ENCODE measurements at regions not wholly inside any gene's neighbourhood (a gene's known extent, or its start where the extent isn't known, plus 50 kb on each side); places are given as distances from the start of the nearest gene placed in this dataset.

DNA sequence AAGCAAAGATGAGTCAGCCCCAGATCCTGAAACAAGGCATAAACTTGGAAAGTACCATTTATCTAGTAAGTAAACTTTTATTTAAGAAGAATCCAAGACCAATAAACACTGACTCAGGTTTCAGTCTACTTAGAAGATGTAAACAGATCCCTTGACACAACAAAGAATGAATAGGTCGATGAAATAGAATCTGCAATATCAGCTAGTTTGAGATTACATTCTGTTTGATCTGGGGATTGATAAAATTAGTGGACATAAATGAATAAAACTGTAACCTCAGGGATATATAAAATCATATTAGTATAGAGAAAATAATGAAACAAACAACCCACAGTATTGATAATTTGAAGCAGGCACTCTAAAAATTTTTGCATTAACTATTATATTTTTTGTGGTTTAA, 708.9 kb downstream of the FAM181B start:
- no peak for DNase-seq (ENCODE audit: low read depth in 1 of 2, low spot score in 1 of 2)
- TF ChIP-seq, protein P1, sequence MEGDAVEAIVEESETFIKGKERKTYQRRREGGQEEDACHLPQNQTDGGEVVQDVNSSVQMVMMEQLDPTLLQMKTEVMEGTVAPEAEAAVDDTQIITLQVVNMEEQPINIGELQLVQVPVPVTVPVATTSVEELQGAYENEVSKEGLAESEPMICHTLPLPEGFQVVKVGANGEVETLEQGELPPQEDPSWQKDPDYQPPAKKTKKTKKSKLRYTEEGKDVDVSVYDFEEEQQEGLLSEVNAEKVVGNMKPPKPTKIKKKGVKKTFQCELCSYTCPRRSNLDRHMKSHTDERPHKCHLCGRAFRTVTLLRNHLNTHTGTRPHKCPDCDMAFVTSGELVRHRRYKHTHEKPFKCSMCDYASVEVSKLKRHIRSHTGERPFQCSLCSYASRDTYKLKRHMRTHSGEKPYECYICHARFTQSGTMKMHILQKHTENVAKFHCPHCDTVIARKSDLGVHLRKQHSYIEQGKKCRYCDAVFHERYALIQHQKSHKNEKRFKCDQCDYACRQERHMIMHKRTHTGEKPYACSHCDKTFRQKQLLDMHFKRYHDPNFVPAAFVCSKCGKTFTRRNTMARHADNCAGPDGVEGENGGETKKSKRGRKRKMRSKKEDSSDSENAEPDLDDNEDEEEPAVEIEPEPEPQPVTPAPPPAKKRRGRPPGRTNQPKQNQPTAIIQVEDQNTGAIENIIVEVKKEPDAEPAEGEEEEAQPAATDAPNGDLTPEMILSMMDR (IDR thresholded peaks at IDR 0.05; ENCODE audit: insufficient read depth, low read length): no peak
- TF ChIP-seq, protein P2, sequence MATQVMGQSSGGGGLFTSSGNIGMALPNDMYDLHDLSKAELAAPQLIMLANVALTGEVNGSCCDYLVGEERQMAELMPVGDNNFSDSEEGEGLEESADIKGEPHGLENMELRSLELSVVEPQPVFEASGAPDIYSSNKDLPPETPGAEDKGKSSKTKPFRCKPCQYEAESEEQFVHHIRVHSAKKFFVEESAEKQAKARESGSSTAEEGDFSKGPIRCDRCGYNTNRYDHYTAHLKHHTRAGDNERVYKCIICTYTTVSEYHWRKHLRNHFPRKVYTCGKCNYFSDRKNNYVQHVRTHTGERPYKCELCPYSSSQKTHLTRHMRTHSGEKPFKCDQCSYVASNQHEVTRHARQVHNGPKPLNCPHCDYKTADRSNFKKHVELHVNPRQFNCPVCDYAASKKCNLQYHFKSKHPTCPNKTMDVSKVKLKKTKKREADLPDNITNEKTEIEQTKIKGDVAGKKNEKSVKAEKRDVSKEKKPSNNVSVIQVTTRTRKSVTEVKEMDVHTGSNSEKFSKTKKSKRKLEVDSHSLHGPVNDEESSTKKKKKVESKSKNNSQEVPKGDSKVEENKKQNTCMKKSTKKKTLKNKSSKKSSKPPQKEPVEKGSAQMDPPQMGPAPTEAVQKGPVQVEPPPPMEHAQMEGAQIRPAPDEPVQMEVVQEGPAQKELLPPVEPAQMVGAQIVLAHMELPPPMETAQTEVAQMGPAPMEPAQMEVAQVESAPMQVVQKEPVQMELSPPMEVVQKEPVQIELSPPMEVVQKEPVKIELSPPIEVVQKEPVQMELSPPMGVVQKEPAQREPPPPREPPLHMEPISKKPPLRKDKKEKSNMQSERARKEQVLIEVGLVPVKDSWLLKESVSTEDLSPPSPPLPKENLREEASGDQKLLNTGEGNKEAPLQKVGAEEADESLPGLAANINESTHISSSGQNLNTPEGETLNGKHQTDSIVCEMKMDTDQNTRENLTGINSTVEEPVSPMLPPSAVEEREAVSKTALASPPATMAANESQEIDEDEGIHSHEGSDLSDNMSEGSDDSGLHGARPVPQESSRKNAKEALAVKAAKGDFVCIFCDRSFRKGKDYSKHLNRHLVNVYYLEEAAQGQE (IDR thresholded peaks at IDR 0.05; ENCODE audit: insufficient replicate concordance, low read depth): no peak
- no peak for TF ChIP-seq SPI1 (IDR thresholded peaks at IDR 0.05; ENCODE audit: borderline replicate concordance, low read depth)
- no peak for TF ChIP-seq GABPA (IDR thresholded peaks at IDR 0.05; ENCODE audit: low read depth)
- TF ChIP-seq POLR2AphosphoS5 (IDR thresholded peaks at IDR 0.05; ENCODE audit: low read depth): no peak
- H3K4me3 ChIP-seq (replicated peaks; ENCODE audit: insufficient read depth, low read length): no peak overlapping the region
- H3K27ac ChIP-seq (replicated peaks): no peak overlapping the region
- no peaks in the 10 kb centered on the region for H3K27me3 ChIP-seq (ENCODE audit: insufficient read depth, poor library complexity, severe bottlenecking)

DNA sequence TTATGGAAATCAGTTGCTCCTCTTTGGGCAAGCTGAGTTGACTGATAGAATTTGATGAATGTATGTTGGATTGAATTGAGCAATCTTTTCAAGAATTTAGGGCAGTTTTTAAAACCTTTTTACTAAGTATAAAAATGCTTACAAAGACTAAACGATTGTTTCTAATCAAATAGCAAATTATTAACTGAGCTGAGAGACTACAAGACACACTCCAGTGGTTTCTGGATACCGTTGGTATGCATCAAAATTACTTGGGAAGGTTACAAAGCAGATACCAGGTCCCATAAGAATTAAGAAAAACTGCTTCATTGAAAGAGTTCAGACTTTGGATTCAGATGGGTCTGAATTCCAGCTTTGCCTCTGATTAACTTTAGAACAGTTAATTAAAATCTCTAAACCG, 721.4 kb downstream of the FAM181B start:
- no peak overlapping the region for H3K4me3 ChIP-seq (replicated peaks; ENCODE audit: insufficient read depth, low read length)
- no peak for TF ChIP-seq SPI1 (IDR thresholded peaks at IDR 0.05; ENCODE audit: borderline replicate concordance, low read depth)
- TF ChIP-seq GABPA (IDR thresholded peaks at IDR 0.05; ENCODE audit: low read depth): no peak
- TF ChIP-seq, protein P2 (IDR thresholded peaks at IDR 0.05; ENCODE audit: insufficient replicate concordance, low read depth): no peak
- TF ChIP-seq, protein P1 (IDR thresholded peaks at IDR 0.05; ENCODE audit: insufficient read depth, low read length): no peak
- no peak for TF ChIP-seq POLR2AphosphoS5 (IDR thresholded peaks at IDR 0.05; ENCODE audit: low read depth)
- no peaks in the 10 kb centered on the region for H3K27me3 ChIP-seq (ENCODE audit: insufficient read depth, poor library complexity, severe bottlenecking)
- DNase-seq (ENCODE audit: low read depth in 1 of 2, low spot score in 1 of 2): no peak
- no peak overlapping the region for H3K27ac ChIP-seq (replicated peaks)

DNA sequence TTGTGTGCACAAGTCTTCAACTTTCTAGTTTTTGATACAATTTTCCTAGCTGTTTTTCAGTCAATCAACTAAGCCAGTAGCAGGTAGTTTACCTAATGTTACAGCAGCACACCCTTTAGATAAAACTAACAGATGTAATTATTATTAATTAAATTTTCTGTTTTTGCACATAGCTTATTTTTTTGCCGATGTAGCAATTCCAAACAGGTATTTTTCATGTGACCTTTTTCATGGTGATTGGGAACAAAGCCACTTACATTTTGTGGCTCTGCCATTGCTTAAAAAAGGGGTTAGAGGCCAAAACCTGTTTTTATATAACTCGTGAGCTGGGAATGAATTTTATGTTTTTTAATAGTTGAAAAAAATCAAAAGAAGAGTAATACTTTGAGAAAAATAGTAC, 724.5 kb downstream of the FAM181B start:
- Histone ChIP-seq H3K4me3 (replicated peaks; ENCODE audit: insufficient read depth, low read length) (no peak overlapping the region), H3K27me3 (ENCODE audit: insufficient read depth, poor library complexity, severe bottlenecking) (no peaks in the 10 kb centered on the region), H3K27ac (replicated peaks) (no peak overlapping the region)
- TF ChIP-seq, protein P2 (IDR thresholded peaks at IDR 0.05; ENCODE audit: insufficient replicate concordance, low read depth): no peak
- TF ChIP-seq GABPA (IDR thresholded peaks at IDR 0.05; ENCODE audit: low read depth) (no peak), SPI1 (IDR thresholded peaks at IDR 0.05; ENCODE audit: borderline replicate concordance, low read depth) (no peak), POLR2AphosphoS5 (IDR thresholded peaks at IDR 0.05; ENCODE audit: low read depth) (no peak)
- TF ChIP-seq, protein P1 (IDR thresholded peaks at IDR 0.05; ENCODE audit: insufficient read depth, low read length): no peak
- no peak for DNase-seq (ENCODE audit: low read depth in 1 of 2, low spot score in 1 of 2)

Data from HL-60 (cell line).